ENCODE measurements at regions not wholly inside any gene's neighbourhood (a gene's known extent, or its start where the extent isn't known, plus 50 kb on each side); places are given as distances from the start of the nearest gene placed in this dataset.
"Not testable (repeated sequence)": the region's sequence is repeated elsewhere in the genome, so short reads cannot be mapped to it uniquely, and the experiment has no call there.

- DNase-seq, result no peak
Observed at GRCh38 chr16:17977260-17977659, 359.3 kb downstream of the NPIPA8 start.

- DNase-seq, result no peak
Observed at GRCh38 chr16:17972460-17972943, 364.0 kb downstream of the NPIPA8 start.

GRCh38 chr16:17970816-17971331 lies 365.7 kb downstream of the NPIPA8 start:
- no peak for DNase-seq

GRCh38 chr16:17970157-17970765 lies 366.3 kb downstream of the NPIPA8 start:
- DNase-seq, result no peak

GRCh38 chr16:17965133-17965900 lies 371.2 kb downstream of the NPIPA8 start:
- DNase-seq, result no peak

GRCh38 chr16:17964196-17964595 lies 372.3 kb downstream of the NPIPA8 start:
- DNase-seq, result no peak

- DNase-seq, result no peak
Observed at GRCh38 chr16:17963185-17963836, 373.2 kb downstream of the NPIPA8 start.

GRCh38 chr16:17962726-17963125 lies 373.8 kb downstream of the NPIPA8 start:
- no peak for DNase-seq

- DNase-seq, result not testable (repeated sequence)
Observed at GRCh38 chr16:17961822-17962221, 374.7 kb downstream of the NPIPA8 start.

GRCh38 chr16:17951378-17951777 lies 385.2 kb downstream of the NPIPA8 start:
- no peak for DNase-seq

- DNase-seq, result no peak
Observed at GRCh38 chr16:17949982-17950250, 386.6 kb downstream of the NPIPA8 start.

GRCh38 chr16:17949141-17949981 lies 387.2 kb downstream of the NPIPA8 start:
- peak; percentile 48 for DNase-seq

- DNase-seq, result no peak
Observed at GRCh38 chr16:17947637-17948036, 388.9 kb downstream of the NPIPA8 start.

GRCh38 chr16:17947165-17947564 lies 389.4 kb downstream of the NPIPA8 start:
- no peak for DNase-seq

GRCh38 chr16:17945080-17945601 lies 391.4 kb downstream of the NPIPA8 start:
- DNase-seq, result no peak

- DNase-seq, result no peak
Observed at GRCh38 chr16:17944345-17944744, 392.2 kb downstream of the NPIPA8 start.

- no peak for DNase-seq
Observed at GRCh38 chr16:17942067-17942466, 394.5 kb downstream of the NPIPA8 start.

GRCh38 chr16:17940584-17941364 lies 395.8 kb downstream of the NPIPA8 start:
- DNase-seq, result no peak

- DNase-seq, result peak; percentile 49
Observed at GRCh38 chr16:17939723-17940122, 396.8 kb downstream of the NPIPA8 start.

- DNase-seq, result no peak
Observed at GRCh38 chr16:17939122-17939536, 397.4 kb downstream of the NPIPA8 start.

- no peak for DNase-seq
Observed at GRCh38 chr16:17938546-17938945, 398.0 kb downstream of the NPIPA8 start.
